DND-41 (cell line): ENCODE measurements at regions not wholly inside any gene's neighbourhood (a gene's known extent, or its start where the extent isn't known, plus 50 kb on each side); places are given as distances from the start of the nearest gene placed in this dataset.

Source experiments
- ATAC-seq: fragments of 200-7000 bp; cut with Tn5 transposase; 3 replicates; pipeline ENCODE4 v1.9.1; 2021; ENCODE audit warnings: low read depth; ENCODE audit not compliant: insufficient read depth
- DNase-seq: peaks from one replicate; pipeline ENCODE4 v3.0.0-alpha.2; 2020
- H2AFZ ChIP-seq: 2 replicates; pipeline ENCODE4 v1.6.0; 2012; ENCODE audit warnings: low read depth, low read length
- H3K27ac ChIP-seq: 2 replicates; pipeline ENCODE4 v1.5.1; 2012; ENCODE audit warnings: low read length, inconsistent platforms
- H3K27me3 ChIP-seq: fragments of 200-600 bp; sonication (generic); 2 replicates; pipeline ENCODE4 v1.6.0; 2012; ENCODE audit warnings: low read length, mild to moderate bottlenecking, inconsistent platforms; ENCODE audit not compliant: insufficient read depth, poor library complexity
- H3K36me3 ChIP-seq: 2 replicates; pipeline ENCODE4 v1.5.1; 2012; ENCODE audit warnings: low read length, inconsistent platforms; ENCODE audit not compliant: insufficient read depth
- H3K4me1 ChIP-seq: 2 replicates; pipeline ENCODE4 v1.5.1; 2012; ENCODE audit warnings: mild to moderate bottlenecking, low read length; ENCODE audit not compliant: insufficient read depth
- H3K4me2 ChIP-seq: 2 replicates; pipeline ENCODE4 v1.6.0; 2012; ENCODE audit warnings: mild to moderate bottlenecking, moderate library complexity, low read length, inconsistent platforms; ENCODE audit not compliant: insufficient read depth
- H3K4me3 ChIP-seq, 2 experiments: fragments of 200-600 bp in 1 of 2; shearing (Covaris generic) in 1 of 2; 2 replicates each; pipeline ENCODE4 v1.5.1; 2012 to 2016; ENCODE audit warnings: inconsistent platforms in 2 of 2, low read length in 2 of 2, mild to moderate bottlenecking in 2 of 2, low read depth in 1 of 2, moderate library complexity in 1 of 2
- H3K79me2 ChIP-seq: 2 replicates; pipeline ENCODE4 v1.6.0; 2012; ENCODE audit warnings: low read length, inconsistent platforms; ENCODE audit not compliant: insufficient read depth
- H3K9ac ChIP-seq: 2 replicates; pipeline ENCODE4 v1.6.0; 2012; ENCODE audit warnings: low read depth, mild to moderate bottlenecking, inconsistent platforms, low read length, moderate library complexity
- H3K9me3 ChIP-seq: 2 replicates; pipeline ENCODE4 v1.5.1; 2012; ENCODE audit warnings: low read length, moderate library complexity, mild to moderate bottlenecking, inconsistent platforms; ENCODE audit not compliant: insufficient read depth, severe bottlenecking
- H4K20me1 ChIP-seq: 2 replicates; pipeline ENCODE4 v1.6.0; 2012; ENCODE audit warnings: low read length; ENCODE audit not compliant: insufficient read depth
- EZH2 ChIP-seq: IDR thresholded peaks from 3 replicates; pipeline ENCODE4 v1.6.1; 2012; ENCODE audit warnings: borderline replicate concordance, low read depth, mild to moderate bottlenecking, moderate library complexity, low read length, inconsistent platforms; ENCODE audit not compliant: severe bottlenecking
- TF ChIP-seq, protein P1 (sequence below): IDR thresholded peaks from 2 replicates; pipeline ENCODE4 v1.5.1; 2012; ENCODE audit warnings: borderline replicate concordance, low read length, moderate library complexity, mild to moderate bottlenecking; ENCODE audit not compliant: poor library complexity, severe bottlenecking; ENCODE audit errors: extremely low read depth

DNA sequence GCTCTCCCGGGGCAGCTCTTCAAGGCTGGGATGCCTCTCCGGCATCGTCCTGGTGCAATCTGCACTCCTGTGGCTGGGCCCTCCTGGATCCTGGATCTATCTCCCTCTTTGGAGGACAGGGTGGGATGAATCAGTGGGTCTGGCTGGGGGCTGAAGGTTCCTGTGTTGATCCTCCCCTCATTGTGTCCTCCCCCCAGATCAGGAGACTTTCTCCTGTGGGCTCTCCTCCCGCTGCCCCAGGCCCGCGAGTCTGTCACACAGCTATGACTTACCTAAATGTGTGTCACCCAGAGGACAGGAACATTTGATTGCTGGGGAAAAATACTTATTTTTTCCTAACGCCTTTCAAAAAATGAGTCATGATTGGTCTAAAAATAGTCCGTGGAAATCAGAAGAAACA is 106.8 kb upstream of the NECTIN1 start:
- H3K4me3 ChIP-seq, result no peak overlapping the region
- H3K27ac ChIP-seq, result no peak overlapping the region
- no peak overlapping the region for H3K9ac ChIP-seq
- ATAC-seq (no peak), DNase-seq (no peak)
- no peaks in the 10 kb centered on the region for H4K20me1 ChIP-seq
- no peaks in the 10 kb centered on the region for H3K79me2 ChIP-seq
- no peak overlapping the region for H2AFZ ChIP-seq
- peaks cover 9% of the 10 kb centered on the region for H3K27me3 ChIP-seq
- no peak overlapping the region for H3K4me2 ChIP-seq
- no peak for TF ChIP-seq EZH2
- TF ChIP-seq, protein P1, sequence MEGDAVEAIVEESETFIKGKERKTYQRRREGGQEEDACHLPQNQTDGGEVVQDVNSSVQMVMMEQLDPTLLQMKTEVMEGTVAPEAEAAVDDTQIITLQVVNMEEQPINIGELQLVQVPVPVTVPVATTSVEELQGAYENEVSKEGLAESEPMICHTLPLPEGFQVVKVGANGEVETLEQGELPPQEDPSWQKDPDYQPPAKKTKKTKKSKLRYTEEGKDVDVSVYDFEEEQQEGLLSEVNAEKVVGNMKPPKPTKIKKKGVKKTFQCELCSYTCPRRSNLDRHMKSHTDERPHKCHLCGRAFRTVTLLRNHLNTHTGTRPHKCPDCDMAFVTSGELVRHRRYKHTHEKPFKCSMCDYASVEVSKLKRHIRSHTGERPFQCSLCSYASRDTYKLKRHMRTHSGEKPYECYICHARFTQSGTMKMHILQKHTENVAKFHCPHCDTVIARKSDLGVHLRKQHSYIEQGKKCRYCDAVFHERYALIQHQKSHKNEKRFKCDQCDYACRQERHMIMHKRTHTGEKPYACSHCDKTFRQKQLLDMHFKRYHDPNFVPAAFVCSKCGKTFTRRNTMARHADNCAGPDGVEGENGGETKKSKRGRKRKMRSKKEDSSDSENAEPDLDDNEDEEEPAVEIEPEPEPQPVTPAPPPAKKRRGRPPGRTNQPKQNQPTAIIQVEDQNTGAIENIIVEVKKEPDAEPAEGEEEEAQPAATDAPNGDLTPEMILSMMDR, result no peak
- H3K9me3 ChIP-seq, result no peaks in the 10 kb centered on the region
- H3K4me1 ChIP-seq, result no peaks in the 10 kb centered on the region
- no peaks in the 10 kb centered on the region for H3K36me3 ChIP-seq

DNA sequence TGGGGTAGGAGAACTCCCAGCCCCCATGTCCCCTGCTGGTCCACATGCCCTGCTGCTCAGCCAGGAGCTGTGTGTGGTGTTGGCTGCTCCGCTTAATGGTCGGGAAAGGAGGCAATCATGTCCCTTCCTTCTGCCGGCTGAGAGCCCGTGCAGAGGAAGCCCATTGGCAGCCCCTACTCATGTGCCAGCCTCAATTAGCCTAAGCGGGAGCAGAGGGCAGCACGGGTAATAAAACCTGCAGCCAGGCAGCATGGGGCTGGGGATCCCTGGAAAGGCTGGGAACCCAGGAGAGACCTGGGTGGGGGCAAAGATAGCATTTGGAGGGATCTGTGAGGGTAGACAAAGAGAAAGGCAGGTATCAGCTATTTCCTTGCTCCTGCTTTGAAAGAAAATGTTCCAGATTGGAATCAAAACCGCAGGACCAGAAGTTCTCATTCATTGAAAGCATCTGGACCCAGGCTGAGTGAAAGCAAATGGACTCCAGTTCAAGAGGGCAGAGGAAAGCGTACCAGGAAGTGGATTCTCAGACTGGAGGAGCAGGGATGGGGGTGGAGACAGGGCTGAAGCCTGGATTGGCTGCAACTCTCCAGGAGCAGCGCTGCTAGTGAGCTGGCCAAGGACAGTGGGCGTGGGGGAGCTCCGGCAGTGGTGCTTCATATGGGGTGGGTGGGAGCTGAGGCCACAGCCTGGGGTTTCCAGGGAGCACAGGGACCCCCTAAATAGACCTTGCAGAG is 103.4 kb upstream of the NECTIN1 start:
- no peak overlapping the region for H2AFZ ChIP-seq
- H3K9me3 ChIP-seq, result no peaks in the 10 kb centered on the region
- no peak for ATAC-seq
- H3K79me2 ChIP-seq, result no peaks in the 10 kb centered on the region
- TF ChIP-seq EZH2, result no peak
- TF ChIP-seq, protein P1, result no peak
- H3K4me1 ChIP-seq, result no peaks in the 10 kb centered on the region
- H3K27ac ChIP-seq, result no peak overlapping the region
- peaks cover 14% of the 10 kb centered on the region for H3K27me3 ChIP-seq
- DNase-seq, result no peak
- no peak overlapping the region for H3K4me2 ChIP-seq
- H3K9ac ChIP-seq, result no peak overlapping the region
- H3K4me3 ChIP-seq, result no peak overlapping the region
- H4K20me1 ChIP-seq, result no peaks in the 10 kb centered on the region
- no peaks in the 10 kb centered on the region for H3K36me3 ChIP-seq

DNA sequence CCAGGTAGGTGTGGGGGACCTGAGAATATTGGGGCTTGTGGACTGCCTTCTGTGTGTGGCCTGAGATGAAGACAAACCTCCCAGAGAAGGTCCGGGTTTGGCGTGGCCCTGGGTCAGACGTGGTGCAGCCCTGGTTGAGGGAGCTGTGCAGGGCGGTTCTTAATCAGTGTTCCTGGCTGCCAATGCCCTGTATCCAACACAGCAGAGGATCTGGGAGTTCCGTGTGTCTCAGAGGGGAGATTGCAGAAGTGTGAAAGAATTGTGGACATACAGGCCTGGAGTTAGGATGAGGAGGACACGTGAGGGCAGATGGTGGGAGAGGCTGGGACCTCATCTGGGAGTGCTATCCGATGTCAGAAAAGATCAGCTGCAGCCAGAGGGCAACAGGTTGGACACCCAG is 102.0 kb upstream of the NECTIN1 start:
- Histone ChIP-seq H3K4me3 (no peak overlapping the region), H3K4me2 (no peak overlapping the region), H3K4me1 (no peaks in the 10 kb centered on the region), H3K27ac (no peak overlapping the region), H3K9ac (no peak overlapping the region), H2AFZ (no peak overlapping the region), H3K36me3 (no peaks in the 10 kb centered on the region), H4K20me1 (no peaks in the 10 kb centered on the region), H3K27me3 (peaks cover 14% of the 10 kb centered on the region), H3K9me3 (no peaks in the 10 kb centered on the region), H3K79me2 (no peaks in the 10 kb centered on the region)
- ATAC-seq (no peak), DNase-seq (no peak)
- TF ChIP-seq EZH2, result no peak
- TF ChIP-seq, protein P1, result no peak
